GM19324 (cell line): ENCODE measurements at regions not wholly inside any gene's neighbourhood (a gene's known extent, or its start where the extent isn't known, plus 50 kb on each side); places are given as distances from the start of the nearest gene placed in this dataset.
"Not testable (repeated sequence)": the region's sequence is repeated elsewhere in the genome, so short reads cannot be mapped to it uniquely, and the experiment has no call there.

Experiments
- ATAC-seq: cut with Tn5 transposase; IDR thresholded peaks from one replicate; pipeline ENCODE4 v1.9.1; 2021; ENCODE audit warnings: mild to moderate bottlenecking, moderate library complexity; ENCODE audit not compliant: unreplicated experiment, low FRiP score

DNA sequence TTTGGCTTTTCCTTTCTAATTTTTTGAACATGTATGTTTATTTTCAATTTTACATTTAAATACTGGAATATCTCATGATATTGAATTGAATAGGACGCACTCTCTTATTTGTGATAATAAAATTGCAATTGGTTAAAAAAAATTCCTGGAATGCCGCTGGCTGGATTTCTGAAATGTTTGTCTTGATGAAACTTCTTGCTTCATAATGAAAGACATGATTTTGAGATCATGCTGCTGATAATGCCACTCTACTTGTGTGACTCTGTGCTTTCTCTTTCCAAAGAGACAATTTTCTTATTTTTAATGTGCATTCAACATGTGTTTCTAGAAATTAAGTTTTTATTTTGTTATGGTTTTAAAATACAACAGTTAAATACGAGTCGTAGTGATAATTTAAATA is 465.7 kb upstream of the FAR2 start:
- ATAC-seq: no peak

DNA sequence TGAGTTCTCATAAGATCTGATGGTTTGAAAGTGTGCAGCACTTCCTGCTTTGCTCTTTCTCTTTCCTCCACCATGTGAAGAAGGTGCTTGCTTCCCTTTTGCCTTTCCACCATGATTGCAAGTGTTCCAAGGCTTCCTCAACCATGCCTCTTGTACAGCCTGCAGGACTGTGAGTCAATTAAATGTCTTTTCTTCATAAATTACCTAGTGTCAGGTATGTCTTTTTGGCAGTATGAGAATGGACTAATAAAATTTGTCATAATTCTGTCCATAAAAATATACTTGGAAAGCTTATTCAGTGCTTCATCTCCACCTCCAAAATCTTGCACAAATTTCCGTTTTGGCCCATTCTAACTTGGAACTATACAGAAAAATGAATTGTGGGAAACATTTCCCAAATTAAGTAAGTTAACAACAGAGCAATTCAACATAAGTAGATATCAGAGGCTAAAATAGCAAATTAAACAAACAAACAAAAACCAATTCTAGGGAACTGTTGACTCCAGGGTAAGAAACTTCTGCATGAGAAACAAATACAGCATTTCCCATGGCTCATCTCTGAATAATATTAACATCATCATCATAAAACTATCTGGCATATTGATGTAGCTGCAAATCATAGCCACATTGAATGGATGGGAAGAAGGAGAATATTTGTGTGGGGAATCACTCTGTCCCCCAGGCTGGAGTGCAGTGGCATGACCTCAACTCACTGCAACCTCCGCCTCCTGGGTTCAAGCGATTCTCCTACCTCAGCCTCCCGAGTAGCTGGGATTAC is 459.5 kb upstream of the FAR2 start:
- ATAC-seq: no peak

DNA sequence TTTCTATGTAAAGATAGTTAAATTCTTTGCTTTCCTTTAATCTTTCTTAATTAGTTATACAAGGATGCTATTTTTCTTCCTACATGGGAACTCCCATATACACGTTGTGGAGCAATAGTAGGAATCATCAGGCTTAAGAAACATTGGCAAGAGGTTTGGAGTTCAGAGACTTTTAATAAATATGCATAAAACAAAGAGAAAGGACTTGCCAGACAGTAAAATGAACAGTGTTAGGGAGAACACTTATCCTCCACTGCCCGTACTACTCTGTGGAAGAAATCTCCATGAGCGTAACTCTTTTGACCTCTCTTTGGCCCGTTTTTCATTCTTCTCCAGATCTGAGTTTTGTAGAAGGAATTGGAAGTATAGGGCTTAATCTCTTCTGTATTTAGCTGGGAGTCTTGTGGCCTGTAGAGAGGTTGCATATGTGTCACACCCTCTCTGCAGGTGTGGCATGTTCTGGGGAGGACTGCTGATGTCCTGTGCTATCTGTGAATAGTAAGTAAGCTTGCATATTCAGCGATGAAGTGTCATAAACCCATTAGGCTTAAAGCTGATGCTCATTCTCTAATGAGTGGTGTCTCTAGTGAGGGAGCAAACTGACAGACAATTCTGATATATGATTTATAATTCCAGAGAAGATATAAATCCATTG is 455.4 kb upstream of the FAR2 start:
- ATAC-seq: no peak

DNA sequence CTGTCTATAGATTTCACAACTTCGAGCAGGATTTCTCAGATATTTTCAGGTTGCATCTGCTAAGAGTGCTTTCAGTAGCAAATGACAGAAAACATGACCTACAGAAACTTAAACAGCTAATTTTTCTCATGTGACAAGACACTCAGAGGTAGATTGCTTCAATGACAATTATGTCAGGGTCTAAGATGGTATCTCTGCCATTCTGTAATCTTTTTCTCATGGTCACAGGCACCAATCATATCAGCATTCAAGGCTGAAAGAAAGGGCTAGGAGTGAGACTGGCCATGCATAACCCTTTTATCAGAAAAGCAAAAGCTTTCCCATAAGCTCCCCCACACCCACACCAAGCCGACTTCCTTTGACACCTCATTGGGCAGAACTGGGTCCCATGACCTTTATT is 450.5 kb upstream of the FAR2 start:
- ATAC-seq: no peak

DNA sequence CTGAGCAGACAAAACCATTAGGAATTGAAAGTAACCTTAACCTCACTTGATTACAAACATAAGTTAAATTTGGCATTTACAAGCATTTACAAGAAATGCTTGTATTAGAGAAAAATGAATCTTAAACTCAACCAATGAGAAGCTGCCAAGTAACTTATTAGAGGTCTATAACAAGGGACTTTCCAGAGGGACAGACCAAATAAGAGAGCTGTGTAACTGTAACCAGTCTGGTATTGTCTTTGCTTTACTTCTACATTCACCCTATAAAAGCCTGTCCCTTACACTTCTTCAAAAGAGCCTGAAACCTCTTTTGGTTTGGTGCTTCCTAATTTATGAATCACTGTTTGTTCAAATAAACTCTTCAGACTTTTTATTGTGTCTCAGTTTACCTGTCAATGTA is 450.0 kb upstream of the FAR2 start:
- no peak for ATAC-seq

DNA sequence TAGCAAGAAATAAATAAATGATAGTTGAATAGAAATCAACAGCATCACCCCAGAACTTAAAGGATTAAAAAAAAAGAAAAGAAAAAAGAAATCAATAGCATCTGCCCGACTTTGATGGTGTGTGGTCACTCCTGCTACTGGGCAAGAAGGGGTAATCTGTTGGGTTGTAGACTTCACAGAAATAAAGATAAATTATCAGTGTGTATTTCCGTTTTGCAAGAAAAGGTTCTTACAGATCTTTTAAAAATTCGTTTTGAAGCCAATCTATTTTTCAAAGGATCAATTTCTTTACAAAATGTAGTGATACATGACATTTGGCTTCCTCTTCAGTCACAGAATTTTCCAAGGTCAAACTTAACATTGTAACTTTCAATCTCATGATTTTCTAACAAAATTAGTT is 448.9 kb upstream of the FAR2 start:
- ATAC-seq: no peak

DNA sequence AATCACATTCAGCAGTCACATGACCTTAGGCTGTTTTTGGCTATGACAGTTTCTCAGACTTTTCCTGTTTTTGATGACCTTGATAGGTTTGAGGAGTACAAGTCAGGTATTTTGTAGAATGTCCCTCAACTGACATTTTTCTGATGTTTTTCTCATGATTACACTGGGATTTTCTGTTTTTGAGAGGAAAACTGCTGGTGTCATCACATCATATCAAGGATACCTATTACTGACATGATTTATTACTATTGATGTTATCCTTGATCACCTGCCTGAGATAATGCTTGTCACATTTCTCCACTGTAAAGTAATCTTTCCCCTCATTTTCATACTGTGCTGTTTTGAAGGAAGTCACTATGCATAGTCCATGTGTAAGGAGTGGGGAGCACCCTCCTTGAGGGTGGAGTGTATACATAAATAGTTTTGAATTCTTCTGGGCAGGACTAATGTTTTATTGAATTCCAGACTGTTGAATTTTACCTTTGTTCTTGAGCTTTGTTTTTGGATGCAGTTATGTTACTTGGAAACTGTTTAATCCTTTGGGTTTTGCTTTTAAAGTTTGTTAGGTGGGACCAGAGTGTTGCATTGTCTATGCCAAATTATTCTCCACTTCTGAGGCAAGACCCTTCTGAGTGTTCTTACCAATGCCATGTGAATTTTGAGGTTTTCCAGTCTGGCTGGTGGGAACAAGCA is 444.5 kb upstream of the FAR2 start:
- ATAC-seq: no peak

DNA sequence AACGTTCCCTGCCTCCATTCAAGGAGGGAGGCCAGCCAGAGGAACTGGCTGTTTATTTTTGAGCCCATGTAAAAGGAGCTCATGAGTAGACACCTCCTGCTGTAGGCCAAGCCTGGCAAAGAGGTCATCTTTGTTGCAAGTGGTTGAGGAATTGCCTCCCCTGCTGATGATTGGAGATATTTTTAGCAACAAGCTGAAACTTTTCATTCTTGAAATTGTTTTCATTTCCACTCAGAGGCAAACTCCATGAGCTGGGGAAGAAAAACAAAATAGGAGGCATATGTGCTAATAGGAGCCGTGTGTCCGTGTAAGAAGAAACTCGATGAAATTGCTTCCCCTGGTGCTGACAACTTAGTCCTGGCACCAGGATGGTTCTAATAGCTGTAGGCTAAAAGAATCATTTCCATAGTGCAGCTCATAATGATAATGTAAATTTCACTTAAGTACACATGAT is 440.1 kb upstream of the FAR2 start:
- no peak for ATAC-seq

DNA sequence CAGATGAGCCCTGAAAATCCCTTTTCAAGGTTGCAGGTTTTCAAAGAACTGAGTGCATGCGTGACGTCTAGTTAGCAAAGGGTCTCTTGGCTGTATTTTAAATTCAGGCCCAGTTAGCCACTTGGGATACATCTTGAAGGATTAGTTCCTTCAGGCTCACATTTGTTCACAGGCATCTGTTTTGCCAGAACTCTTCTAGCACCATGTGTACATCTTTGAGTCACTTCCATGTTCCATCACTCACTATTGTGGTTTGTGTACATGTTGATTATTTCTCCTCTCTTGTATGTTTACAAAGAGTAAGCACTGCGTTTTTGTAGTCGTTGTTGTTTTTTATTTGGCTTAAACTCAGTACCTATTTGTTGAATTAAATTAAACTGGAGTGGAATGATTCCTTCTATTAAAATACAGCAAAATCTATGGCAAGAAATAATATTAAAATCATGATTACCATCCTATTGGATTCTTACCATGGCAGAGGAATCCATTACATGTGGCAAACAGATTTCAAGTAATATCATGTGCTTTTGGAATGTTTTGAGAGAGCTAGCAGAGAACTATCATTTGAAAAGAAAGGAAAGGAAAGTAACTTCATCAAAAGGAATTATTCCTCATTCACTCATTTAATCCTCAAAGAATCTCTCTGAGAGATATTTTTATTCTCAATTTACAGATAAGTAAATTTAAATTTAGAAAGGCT is 438.9 kb upstream of the FAR2 start:
- ATAC-seq: no peak

DNA sequence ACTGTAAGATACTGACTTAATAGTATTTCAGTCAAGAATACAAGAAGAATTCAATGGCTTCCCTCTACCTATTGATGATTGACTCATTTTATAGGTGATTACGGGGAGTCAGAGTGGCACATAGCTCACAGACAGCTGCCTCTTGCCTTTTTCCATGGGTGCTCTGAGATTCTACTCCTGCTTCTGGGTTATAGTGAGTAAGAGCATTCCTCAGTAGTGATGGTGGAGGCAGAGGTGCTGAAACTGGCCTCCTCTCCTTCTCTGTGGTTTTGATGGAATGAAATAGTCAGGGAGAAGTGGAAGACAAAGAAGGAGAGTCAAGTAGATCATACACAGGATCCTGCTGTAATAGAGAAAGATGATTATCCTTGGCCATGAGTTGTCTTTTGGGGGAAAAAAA is 438.2 kb upstream of the FAR2 start:
- ATAC-seq: no peak

DNA sequence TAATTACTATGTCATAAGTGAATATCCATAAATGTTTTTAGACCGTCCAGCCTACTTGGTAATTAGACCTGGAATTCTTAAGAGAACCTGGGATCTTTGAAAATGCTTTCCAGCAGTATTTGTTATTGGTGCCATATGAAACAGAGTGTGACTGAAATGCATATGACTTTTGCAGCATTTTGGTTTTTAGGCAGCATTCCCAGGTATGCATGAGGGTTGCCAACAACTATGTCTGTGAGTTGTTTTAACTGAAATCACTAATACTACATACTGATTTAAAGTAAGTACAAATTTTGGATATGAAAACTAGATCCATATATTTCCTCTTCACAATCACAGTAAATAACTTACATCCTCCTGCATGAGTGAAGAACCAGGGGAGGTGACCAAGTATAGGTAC is 437.7 kb upstream of the FAR2 start:
- no peak for ATAC-seq

DNA sequence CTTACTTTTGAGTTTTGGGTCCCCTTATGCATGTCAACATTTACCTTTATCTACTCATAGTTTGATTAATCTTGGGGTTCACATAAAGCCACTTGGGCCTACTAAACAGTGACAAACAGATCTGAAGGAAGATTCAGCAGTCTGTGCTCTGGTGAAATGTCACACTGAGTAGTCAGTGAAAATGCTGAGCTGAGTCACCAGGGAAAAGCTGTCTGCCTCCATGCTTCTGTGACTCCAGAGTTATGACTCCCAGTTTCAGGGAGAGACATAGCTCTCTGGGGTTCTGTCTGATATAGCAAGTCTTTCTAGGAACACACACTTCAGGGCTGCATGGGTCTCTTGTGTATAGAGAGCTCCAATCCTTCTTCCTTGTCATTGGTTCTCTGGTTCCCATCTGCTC is 406.3 kb upstream of the FAR2 start:
- no peak for ATAC-seq

DNA sequence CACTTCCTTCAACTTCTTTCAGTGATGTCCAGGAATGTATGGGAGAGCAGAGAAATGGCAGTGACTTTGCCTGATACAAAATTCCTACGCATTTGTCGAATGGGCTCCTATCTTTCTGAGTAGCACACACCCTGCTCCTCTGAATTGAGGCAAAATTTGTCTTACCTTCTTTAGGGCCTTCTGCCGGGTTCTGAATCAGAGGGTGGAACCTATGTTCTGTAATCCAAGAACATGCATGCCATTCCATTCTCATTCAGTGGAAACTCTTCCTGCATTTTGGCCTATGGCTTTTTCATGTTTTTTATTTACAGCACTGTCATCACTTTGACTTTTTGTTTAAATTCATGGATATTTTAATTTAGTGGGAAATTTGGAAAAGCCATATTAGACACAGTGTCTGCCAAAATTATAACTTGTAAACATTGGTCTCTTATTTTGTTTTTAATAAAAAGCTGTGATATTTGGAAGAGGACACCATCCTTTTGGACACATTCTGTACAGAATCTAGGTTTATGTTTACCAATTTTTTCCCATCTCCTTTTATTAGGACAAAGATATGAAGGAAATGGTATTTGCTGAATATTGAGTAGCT is 402.2 kb upstream of the FAR2 start:
- no peak for ATAC-seq

DNA sequence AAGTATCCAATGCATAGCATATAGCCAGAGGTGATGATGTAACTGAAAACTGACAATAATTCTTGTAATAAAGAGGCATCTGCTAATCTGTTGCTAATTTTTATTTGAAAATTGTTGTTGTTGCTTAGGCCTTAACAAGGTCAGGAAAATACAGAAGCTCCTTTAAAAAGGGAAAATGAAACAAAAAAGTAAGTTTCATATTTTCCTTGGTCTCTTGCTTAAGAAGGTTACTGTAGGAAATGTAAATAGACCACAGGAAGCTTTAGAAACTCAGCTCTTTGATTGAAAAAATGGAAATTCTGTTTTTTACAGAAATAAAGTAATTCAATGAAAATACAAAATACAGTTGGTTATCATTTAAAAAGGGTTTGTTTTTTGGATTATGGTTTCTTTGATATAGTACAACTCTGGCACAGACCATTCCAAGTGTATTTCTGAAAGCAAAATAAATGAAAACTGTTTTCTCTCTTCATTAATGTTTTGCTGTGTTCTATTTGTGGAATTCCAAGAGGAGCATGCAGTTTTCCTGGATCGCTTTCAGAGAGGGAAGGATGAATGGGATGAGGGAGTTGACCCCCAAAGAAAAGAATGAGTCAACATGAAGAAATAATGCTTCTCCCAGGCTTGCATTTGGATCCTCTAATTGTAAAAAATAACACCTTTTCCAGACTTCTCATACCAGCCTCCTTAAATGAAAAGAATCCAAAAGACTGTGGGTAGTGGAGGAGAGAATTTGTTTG is 398.0 kb upstream of the FAR2 start:
- ATAC-seq: no peak

DNA sequence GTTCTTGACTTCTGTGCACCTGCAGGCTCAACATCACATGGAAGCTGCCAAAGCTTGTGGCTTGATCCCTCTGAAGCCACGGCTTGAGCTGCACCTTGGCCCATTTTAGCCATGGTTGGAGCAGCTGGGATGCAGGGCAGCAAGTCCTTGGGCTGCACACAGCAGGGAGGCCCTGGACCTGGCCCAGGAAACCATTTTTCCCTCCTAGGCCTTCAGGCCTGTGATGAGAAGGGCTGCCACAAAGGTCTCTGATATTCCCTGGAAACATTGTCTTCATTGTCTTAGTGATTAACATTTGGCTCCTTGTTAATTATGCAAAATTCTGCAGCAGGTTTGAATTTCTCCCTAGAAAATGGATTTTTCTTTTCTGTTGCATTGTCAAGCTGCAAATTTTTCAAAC is 394.1 kb upstream of the FAR2 start:
- ATAC-seq: no peak

DNA sequence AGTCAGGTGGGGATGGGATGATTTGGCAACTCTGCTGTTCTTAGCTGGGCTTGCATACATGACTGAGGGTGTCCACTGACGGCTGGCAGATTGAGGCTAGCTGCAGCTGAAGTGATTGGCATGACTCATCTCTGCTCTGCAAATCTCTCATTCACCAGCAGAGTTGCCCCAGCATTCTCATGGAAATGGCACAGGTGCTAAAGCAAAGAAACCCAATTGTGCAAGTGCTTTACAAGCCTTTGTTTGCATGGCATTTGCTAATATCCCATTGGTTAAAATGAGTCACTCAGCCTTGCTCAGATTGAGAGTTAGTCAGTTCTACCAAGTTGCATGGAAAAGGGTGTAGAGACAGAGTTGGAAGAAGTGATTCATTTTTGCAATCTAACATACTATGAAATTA is 389.7 kb upstream of the FAR2 start:
- no peak for ATAC-seq

DNA sequence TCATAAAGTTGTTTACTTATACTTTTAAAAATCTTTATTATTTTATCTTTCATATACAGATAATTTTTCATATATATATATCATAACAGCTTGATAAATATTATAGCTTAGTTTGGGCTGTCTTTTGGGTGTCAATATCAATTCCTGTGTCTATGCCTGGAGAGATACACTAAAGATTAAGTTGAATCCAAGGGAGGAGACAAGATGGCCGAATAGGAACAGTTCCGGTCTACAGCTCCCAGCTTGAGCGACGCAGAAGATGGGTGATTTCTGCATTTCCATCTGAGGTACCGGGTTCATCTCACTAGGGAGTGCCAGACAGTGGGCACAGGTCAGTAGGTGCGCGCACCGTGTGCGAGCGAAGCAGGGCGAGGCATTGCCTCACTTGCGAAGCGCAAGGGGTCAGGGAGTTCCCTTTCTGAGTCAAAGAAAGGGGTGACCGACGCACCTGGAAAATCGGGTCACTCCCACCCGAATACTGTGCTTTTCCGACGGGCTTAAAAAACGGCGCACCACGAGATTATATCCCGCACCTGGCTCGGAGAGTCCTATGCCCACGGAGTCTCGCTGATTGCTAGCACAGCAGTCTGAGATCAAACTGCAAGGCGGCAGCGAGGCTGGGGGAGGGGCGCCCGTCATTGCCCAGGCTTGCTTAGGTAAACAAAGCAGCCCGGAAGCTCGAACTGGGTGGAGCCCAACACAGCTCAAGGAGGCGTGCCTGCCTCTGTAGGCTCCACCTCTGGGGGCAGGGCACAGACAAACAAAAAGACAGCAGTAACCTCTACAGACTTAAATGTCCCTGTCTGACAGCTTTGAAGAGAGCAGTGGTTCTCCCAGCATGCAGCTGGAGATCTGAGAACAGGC is 388.8 kb upstream of the FAR2 start:
- not testable (repeated sequence) for ATAC-seq

DNA sequence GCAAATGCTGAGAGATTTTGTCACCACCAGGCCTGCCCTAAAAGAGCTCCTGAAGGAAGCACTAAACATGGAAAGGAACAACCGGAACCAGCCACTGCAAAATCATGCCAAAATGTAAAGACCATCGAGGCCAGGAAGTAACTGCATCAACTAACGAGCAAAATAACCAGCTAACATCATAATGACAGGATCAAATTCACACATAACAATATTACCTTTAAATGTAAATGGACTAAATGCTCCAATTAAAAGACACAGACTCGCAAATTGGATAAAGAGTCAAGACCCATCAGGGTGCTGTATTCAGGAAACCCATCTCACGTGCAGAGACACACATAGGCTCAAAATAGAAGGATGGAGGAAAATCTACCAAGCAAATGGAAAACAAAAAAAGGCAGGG is 387.2 kb upstream of the FAR2 start:
- ATAC-seq: not testable (repeated sequence)

DNA sequence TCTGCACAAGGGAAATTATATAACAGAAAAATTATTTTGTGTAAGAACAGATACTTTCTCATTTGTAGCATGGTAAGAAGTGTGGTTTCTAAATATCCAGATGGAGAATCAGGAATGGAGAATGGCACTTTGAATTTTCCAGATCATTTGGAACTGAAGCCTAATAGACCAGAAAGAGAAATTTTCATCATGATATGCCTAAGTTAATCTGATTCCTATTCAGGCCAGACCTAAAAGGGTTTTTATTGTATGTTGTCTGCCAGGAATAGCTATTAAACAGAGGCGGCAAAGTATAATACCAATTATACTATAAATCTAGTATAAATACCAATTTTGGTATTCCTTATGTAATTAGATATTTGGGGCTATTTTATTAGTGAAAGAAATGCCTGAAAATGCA is 382.7 kb upstream of the FAR2 start:
- ATAC-seq: no peak
